Stimulated activated naive B cell treated with anti-CD40 and anti-IgM and Interleukin-4, amounts not matched to agents 10 μg/mL and 1 μg/mL and 100 μg/mL, for 72 hours (primary cell): ENCODE measurements at regions not wholly inside any gene's neighbourhood (a gene's known extent, or its start where the extent isn't known, plus 50 kb on each side); places are given as distances from the start of the nearest gene placed in this dataset.

ENCODE experiments used
- ATAC-seq, 2 donors: fragments of 150-1000 bp; cut with Tn5 transposase; replicated peaks; 2 replicates each; pipeline ENCODE4 v1.10.0; 2021; ENCODE audit warnings: moderate library complexity in 1 of 2
- DNase-seq: peaks from one replicate; pipeline ENCODE4 v3.0.0; 2021
- H3K27ac Mint-ChIP-seq: one replicate; pipeline ENCODE4 v1.8.0; 2022; ENCODE audit warnings: mild to moderate bottlenecking, mixed read lengths
- H3K27me3 Mint-ChIP-seq, 2 donors: one replicate each; pipeline ENCODE4 v1.8.0; 2022; ENCODE audit warnings: mixed read lengths in 2 of 2
- H3K36me3 Mint-ChIP-seq, 2 donors: one replicate each; pipeline ENCODE4 v1.8.0; 2022; ENCODE audit warnings: mixed read lengths in 2 of 2, mild to moderate bottlenecking in 1 of 2
- H3K4me1 Mint-ChIP-seq, 2 donors: one replicate each; pipeline ENCODE4 v1.8.0; 2022; ENCODE audit warnings: mixed read lengths in 2 of 2, mild to moderate bottlenecking in 1 of 2
- H3K4me3 Mint-ChIP-seq, 2 donors: one replicate each; pipeline ENCODE4 v1.8.0; 2022; ENCODE audit warnings: mild to moderate bottlenecking in 2 of 2, mixed read lengths in 2 of 2, moderate library complexity in 1 of 2
- H3K9me3 Mint-ChIP-seq, 2 donors: one replicate each; pipeline ENCODE4 v1.8.0; 2022; ENCODE audit warnings: mixed read lengths in 2 of 2, mild to moderate bottlenecking in 1 of 2

DNA sequence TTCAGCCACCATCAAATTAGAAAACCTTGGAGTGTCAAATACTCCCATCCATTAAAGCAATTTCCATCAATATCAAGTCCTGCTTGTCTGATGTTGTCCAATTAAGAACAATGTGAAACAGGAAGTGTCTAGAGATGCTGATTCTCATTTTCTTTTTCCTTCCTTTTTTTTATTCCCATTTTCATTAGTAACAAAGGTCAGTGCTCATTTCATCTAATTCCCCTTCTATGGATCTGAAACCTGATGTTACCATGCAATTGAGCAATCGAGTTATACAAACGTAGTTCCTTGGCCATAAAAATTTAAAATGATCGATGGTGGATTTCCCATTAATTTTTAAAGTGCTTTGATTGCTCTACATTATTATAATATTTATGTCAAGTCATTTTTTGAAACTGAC lies 330.6 kb upstream of the ZC3H12C start:
- ATAC-seq (no peak), DNase-seq (no peak)
- no peaks in the 10 kb centered on the region for H3K4me1 Mint-ChIP-seq
- H3K4me3 Mint-ChIP-seq = no peak overlapping the region
- peaks cover 0 to 3% of the 10 kb centered on the region in 2 donors for H3K9me3 Mint-ChIP-seq
- H3K27ac Mint-ChIP-seq = no peak overlapping the region
- H3K36me3 Mint-ChIP-seq = no peaks in the 10 kb centered on the region
- H3K27me3 Mint-ChIP-seq = no peaks in the 10 kb centered on the region

DNA sequence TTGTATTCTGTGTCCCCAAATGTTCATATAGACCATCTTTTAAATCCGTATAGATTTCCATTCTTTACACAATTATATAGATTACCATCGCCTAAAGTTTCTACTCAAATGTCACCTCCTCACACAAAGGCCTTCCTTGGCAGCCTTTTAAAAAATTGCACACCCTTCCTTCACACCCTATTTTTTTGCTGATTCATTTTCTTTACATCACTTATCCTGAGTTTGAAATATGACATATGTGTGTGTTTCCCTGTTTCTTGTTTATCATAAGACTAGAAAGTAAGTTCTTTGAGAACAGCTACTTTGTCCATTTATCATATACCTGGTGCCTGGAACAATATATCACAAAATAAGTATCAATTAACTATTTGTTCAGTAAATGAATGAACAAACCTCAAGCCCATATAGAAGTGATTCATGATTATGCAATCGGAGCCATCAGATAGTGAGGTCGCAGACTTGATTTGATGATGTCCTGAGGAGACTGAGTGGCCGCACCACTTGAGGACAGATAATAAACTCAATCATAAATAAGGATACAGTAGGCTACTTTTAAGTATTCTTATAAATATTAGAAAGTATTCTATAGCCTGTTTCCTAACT lies 327.4 kb upstream of the ZC3H12C start:
- Mint-ChIP-seq H3K4me1 (no peaks in the 10 kb centered on the region), H3K27ac (no peak overlapping the region), H3K4me3 (no peak overlapping the region), H3K27me3 (no peaks in the 10 kb centered on the region), H3K9me3 (no peaks in the 10 kb centered on the region), H3K36me3 (no peaks in the 10 kb centered on the region)
- no peak for DNase-seq
- no peak for ATAC-seq

DNA sequence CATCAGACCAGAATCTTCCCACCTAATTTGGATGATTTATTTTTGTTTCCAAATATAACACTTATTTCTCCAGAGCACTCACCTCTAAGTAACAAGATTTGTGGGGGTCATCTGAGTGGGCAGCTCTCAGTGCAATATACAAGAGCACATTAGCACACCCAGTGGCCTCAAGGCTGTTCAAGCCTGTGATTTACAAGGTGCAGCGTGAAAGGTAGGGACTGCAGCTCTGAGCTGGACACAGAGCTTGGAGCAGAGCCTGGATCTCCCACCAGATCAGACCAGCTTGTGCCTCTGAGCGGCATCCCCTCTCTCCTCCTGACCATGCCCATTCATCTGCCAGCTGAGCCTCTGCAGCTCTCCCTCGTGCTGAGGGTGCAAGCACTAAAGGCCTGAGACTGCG lies 323.3 kb upstream of the ZC3H12C start:
- no peaks in the 10 kb centered on the region for H3K4me1 Mint-ChIP-seq
- H3K9me3 Mint-ChIP-seq = no peaks in the 10 kb centered on the region
- no peaks in the 10 kb centered on the region for H3K36me3 Mint-ChIP-seq
- H3K27me3 Mint-ChIP-seq = no peaks in the 10 kb centered on the region
- DNase-seq = no peak
- no peak overlapping the region for H3K27ac Mint-ChIP-seq
- ATAC-seq = no peak
- no peak overlapping the region for H3K4me3 Mint-ChIP-seq

DNA sequence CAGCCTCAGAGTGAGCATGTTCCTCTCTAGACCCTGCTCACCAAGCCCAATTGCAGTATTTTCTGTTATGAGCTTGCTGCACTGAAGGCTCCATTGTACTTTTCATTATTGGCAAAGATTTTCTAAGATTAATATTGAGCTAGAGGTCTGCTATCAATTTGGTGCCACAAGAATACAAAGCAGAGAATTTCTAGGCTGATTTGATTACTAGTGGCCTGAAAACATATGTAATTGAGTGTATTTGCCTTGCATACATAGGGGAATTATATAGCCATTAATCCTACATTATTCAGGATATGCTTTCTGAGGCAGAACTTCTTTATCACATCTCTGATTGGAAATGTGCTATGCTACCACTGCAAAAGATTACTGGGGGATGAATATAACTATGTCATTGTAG lies 322.9 kb upstream of the ZC3H12C start:
- no peaks in the 10 kb centered on the region for H3K4me1 Mint-ChIP-seq
- H3K4me3 Mint-ChIP-seq = no peak overlapping the region
- H3K36me3 Mint-ChIP-seq = no peaks in the 10 kb centered on the region
- DNase-seq (no peak), ATAC-seq (no peak)
- H3K27me3 Mint-ChIP-seq = no peaks in the 10 kb centered on the region
- H3K9me3 Mint-ChIP-seq = no peaks in the 10 kb centered on the region
- no peak overlapping the region for H3K27ac Mint-ChIP-seq

DNA sequence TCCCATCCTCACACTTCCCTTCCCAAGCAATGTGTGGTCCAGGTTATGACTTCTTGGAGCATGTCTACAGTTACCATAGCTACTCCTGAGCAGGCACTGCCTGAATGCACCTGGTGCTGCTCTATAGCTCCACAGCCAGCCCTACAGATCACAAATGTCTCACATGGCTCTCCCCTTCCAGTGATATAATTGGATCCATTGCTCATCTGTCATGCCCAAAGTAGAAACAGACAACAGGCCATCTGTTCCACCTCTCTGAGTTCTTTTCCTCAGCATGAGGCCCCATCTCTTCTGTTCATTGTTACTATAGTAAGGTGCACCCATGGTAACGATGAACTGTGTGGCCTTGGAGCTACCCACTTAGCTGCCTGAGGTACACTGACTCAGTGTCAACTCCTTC lies 320.3 kb upstream of the ZC3H12C start:
- ATAC-seq = no peak
- H3K9me3 Mint-ChIP-seq = no peaks in the 10 kb centered on the region
- DNase-seq = no peak
- no peaks in the 10 kb centered on the region for H3K27me3 Mint-ChIP-seq
- no peaks in the 10 kb centered on the region for H3K4me1 Mint-ChIP-seq
- H3K4me3 Mint-ChIP-seq = no peak overlapping the region
- no peaks in the 10 kb centered on the region for H3K36me3 Mint-ChIP-seq
- H3K27ac Mint-ChIP-seq = no peak overlapping the region

DNA sequence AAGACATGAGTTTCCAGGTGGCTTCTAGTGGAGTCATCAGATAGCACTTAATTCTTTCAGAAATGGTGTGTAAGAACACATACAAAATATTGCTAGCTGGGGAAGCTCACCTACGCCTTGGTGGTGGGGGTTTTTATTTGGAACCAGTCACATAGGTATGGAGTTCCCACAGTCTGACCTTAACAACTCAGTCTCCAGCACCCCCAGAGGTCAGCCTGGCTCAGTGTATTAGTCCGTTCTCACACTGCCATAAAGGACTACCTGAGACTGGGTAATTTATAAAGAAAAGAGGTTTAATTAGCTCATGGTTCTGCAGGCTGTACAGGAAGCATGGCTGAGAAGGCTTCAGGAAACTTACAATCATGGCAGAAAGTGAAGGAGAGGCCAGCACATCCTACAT lies 317.5 kb upstream of the ZC3H12C start:
- H3K4me3 Mint-ChIP-seq = no peak overlapping the region
- no peaks in the 10 kb centered on the region for H3K4me1 Mint-ChIP-seq
- H3K36me3 Mint-ChIP-seq = no peaks in the 10 kb centered on the region
- H3K27ac Mint-ChIP-seq = no peak overlapping the region
- ATAC-seq (no peak), DNase-seq (no peak)
- H3K9me3 Mint-ChIP-seq = no peaks in the 10 kb centered on the region
- H3K27me3 Mint-ChIP-seq = no peaks in the 10 kb centered on the region

DNA sequence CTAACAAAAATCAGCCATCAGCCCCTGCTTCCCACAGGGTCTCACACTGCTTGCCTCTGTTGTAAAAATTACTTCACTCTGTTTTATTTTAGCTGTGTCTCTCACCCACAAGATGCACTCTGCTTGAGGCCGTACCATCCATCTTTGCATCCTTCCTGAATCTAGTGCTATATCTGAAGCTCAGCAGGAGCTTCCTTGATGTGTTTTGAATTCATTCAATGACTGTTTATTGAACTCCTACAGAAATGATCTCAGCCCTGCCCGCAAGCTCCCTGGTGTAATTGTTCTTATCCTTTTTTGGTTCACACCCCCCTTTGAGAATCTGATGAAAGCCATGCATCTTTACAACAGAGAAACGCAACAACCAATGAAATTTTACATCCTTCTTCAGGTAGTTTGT lies 310.2 kb upstream of the ZC3H12C start:
- Mint-ChIP-seq H3K9me3 (peaks cover 0 to 3% of the 10 kb centered on the region in 2 donors), H3K27ac (no peak overlapping the region), H3K27me3 (no peaks in the 10 kb centered on the region)

DNA sequence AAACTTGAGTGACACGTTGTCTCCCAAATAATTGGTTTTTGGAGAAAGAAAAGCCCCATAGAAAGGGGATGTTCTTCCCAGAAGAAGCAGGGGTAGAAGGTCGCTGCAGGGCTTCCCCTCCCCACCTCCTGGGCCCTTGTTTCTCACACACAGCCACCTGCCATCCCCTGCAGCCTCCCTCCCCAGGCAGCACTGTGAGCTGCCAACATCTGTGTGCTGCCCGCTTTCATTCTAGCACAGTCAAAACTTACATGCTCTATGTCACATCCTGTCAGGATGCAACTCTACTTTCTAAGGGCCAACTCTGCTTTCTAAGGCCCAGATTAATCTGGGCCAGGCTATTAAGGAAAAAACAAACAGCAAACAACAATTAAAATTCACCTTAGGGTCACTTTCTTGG lies 309.4 kb upstream of the ZC3H12C start:
- H3K4me1 Mint-ChIP-seq = no peaks in the 10 kb centered on the region
- H3K4me3 Mint-ChIP-seq = no peak overlapping the region
- no peaks in the 10 kb centered on the region for H3K36me3 Mint-ChIP-seq
- H3K27me3 Mint-ChIP-seq = no peaks in the 10 kb centered on the region
- ATAC-seq (no peak), DNase-seq (no peak)
- no peak overlapping the region for H3K27ac Mint-ChIP-seq
- H3K9me3 Mint-ChIP-seq = peaks cover 0 to 3% of the 10 kb centered on the region in 2 donors

More for the DNA sequence above, 310.2 kb upstream of the ZC3H12C start:
- Mint-ChIP-seq H3K4me3 (no peak overlapping the region), H3K36me3 (no peaks in the 10 kb centered on the region), H3K4me1 (no peaks in the 10 kb centered on the region)
- no peak for DNase-seq
- no peak for ATAC-seq

DNA sequence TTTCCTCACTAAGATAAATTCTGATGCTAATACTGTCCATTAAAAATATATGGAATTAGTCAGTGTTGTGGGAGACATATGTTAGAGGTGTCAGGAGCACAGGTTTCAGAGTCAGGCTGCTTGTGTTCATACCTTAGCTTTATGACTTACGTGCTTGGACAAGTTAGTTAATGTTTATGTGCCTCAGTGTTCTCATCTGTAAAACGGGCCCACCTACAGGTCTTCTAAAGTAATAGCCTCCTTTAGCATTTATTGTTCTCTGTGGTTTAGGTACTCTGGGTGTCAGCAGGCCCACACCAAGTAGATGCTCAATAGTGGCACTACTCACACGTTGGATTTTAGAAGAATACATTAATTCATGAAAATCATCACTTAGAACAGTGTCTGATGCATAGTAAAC lies 308.7 kb upstream of the ZC3H12C start:
- Mint-ChIP-seq H3K4me3 (no peak overlapping the region), H3K36me3 (no peaks in the 10 kb centered on the region), H3K9me3 (peaks cover 0 to 3% of the 10 kb centered on the region in 2 donors), H3K4me1 (no peaks in the 10 kb centered on the region), H3K27ac (no peak overlapping the region), H3K27me3 (no peaks in the 10 kb centered on the region)
- DNase-seq = no peak
- no peak for ATAC-seq

DNA sequence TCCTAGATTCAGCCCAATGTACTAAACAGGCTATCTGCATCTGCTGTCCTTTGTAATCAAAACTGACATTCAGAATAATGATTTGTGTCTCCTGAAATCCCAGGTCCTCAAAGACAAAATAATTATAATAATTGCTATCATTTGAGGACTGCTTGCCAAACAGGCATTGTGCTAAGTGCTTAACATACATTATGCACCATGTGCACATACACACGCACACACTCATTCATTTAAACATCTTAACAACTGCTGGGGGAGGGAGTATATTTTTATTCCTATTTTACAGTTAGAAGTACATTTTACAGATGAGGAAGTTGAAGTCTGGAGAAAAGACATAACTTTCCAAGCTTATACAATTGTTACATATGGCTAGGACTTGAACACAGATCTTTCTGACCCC lies 308.0 kb upstream of the ZC3H12C start:
- Mint-ChIP-seq H3K27me3 (no peaks in the 10 kb centered on the region), H3K9me3 (peaks cover 0 to 3% of the 10 kb centered on the region in 2 donors), H3K4me1 (no peaks in the 10 kb centered on the region), H3K4me3 (no peak overlapping the region), H3K27ac (no peak overlapping the region), H3K36me3 (no peaks in the 10 kb centered on the region)
- DNase-seq (no peak), ATAC-seq (no peak)

DNA sequence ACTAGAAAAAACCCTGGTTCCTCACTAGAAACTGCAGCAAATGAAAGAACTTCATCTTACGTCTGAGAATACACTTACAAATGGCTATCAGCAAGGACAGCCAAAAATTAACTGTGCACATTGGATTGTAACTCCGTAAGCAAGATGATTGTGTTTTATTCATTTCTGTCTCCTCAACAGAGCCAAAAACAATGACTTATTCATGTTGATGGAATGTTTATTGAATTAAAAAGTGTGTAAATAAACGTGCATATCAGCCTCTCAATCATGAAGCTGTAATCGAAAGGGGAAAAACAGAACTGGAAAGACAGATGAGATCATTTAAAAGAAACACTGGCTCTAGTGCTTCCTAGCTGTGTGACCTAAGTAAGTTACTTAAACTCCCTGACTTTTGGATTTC lies 307.5 kb upstream of the ZC3H12C start:
- no peak for ATAC-seq
- Mint-ChIP-seq H3K27ac (no peak overlapping the region), H3K4me1 (no peaks in the 10 kb centered on the region), H3K4me3 (no peak overlapping the region), H3K9me3 (peaks cover 0 to 3% of the 10 kb centered on the region in 2 donors), H3K27me3 (no peaks in the 10 kb centered on the region), H3K36me3 (no peaks in the 10 kb centered on the region)
- DNase-seq = no peak

DNA sequence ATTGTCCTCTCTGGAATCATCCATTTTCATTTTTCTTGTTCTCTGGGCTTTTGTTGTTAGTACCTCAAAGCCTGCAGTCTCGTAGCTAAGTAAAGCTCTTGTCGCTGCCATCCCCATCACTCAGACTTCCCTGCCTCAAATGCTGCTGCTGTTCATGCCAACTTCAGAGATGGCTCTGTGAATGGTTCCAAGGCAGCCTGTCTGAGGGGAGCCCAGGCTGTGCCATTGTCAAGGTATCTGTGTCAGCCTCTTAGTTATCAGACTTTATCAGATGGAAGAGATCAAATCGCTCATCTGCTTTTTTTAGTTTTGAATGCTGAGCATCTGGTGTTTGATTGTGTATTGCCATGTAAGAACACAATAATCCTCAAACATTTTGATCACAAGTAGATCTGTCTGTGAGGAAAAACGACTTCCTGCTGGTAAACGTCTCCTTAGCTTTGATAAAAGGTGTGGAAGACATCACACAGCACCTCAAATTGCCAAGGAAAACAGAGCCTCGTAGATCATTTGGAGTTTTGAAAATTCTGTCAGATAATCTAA lies 304.2 kb upstream of the ZC3H12C start:
- Mint-ChIP-seq H3K4me1 (no peaks in the 10 kb centered on the region), H3K9me3 (no peaks in the 10 kb centered on the region), H3K36me3 (no peaks in the 10 kb centered on the region), H3K27ac (no peak overlapping the region), H3K27me3 (no peaks in the 10 kb centered on the region), H3K4me3 (no peak overlapping the region)
- ATAC-seq = no peak
- DNase-seq = no peak

DNA sequence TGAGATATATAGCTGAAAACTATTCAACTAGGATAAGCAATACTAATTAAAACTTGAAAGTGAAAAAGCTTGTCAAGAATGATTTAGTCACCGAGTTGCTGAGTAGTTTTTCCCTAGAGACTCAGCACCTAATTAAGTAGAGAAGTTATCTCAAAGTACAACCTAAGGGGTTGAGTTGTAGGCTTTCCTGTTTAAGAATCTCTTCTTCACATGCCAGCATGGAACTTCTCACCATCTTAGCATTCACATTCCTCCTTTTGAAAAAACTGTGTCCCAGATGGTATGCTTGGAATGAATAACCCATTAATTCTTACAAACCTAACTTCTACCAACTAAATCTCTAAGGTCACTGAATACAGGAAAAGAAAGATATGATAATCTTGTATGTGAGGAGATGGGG lies 303.3 kb upstream of the ZC3H12C start:
- no peaks in the 10 kb centered on the region for H3K4me1 Mint-ChIP-seq

DNA sequence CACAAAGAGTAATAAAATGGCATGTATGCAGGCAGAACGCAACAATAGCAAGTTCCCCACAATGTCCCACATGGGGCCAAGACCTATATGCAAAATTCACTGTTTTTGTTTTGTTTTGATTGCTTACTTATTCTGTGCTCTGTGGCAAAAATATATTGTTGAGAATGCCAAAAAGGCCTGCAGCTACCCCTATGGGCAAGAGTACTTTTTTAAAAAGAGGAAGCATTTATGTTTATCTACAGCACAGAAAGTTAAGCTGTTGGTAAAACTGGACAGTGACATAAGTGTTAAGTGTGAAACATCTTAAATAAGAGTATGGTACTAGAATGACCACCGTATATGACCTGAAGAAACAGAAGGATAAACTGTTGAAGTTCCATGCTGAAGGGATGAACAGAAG lies 301.9 kb upstream of the ZC3H12C start:
- Mint-ChIP-seq H3K27ac (no peak overlapping the region), H3K27me3 (peaks cover 0 to 5% of the 10 kb centered on the region in 2 donors), H3K4me1 (no peaks in the 10 kb centered on the region), H3K4me3 (no peak overlapping the region), H3K36me3 (no peaks in the 10 kb centered on the region), H3K9me3 (no peaks in the 10 kb centered on the region)
- no peak for DNase-seq
- ATAC-seq = no peak

More for the DNA sequence above, 303.3 kb upstream of the ZC3H12C start:
- Mint-ChIP-seq H3K36me3 (no peaks in the 10 kb centered on the region), H3K27me3 (no peaks in the 10 kb centered on the region), H3K4me3 (no peak overlapping the region), H3K27ac (no peak overlapping the region), H3K9me3 (no peaks in the 10 kb centered on the region)
- ATAC-seq (no peak), DNase-seq (no peak)

DNA sequence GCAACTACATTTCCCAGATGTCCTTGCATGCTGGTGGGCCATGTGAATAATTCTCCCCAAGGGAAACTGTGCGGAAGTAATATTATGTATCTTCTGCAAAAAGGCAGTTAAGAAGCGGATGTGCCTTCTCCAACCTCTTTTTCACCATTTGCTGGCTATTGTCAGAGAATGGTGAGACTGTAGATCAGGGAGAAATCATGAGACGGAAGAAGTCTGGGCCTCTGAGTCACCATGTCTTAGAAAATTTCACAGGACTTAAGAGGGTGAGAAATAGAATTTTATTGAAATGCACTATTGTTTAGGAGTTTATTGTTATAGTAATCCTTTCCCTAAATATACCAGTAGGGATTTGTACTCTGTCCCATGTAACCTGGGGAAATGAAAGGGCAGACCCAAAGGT lies 298.7 kb upstream of the ZC3H12C start:
- Mint-ChIP-seq H3K36me3 (no peaks in the 10 kb centered on the region), H3K27ac (no peak overlapping the region), H3K9me3 (no peaks in the 10 kb centered on the region), H3K27me3 (peaks cover 0 to 7% of the 10 kb centered on the region in 2 donors), H3K4me3 (no peak overlapping the region), H3K4me1 (no peaks in the 10 kb centered on the region)
- no peak for DNase-seq
- no peak for ATAC-seq

DNA sequence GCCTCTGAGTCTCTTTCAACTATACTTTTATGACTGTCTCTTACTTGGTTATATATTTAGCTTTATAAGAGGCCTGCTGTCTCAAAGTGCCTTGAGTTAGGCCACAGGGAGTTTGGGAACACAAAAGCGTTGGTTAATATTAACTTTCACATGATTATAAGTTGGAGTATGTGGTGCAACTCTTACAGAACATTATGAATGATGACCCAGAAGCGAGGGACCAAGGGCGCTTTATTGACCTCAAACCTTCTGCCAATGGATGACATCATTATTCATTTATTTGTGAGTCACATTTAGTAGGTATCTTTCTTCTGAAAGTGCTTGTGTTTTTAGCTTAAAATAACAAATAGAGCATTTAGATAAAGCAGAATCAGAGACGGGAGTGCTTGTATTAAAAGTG lies 298.0 kb upstream of the ZC3H12C start:
- H3K27me3 Mint-ChIP-seq = peaks cover 0 to 7% of the 10 kb centered on the region in 2 donors
- no peaks in the 10 kb centered on the region for H3K9me3 Mint-ChIP-seq
- no peak overlapping the region for H3K27ac Mint-ChIP-seq
- no peak for ATAC-seq
- DNase-seq = no peak
- H3K4me3 Mint-ChIP-seq = no peak overlapping the region
- H3K36me3 Mint-ChIP-seq = no peaks in the 10 kb centered on the region
- no peaks in the 10 kb centered on the region for H3K4me1 Mint-ChIP-seq
